Peyer's patch (tissue), 4 donors: ENCODE measurements at regions not wholly inside any gene's neighbourhood (a gene's known extent, or its start where the extent isn't known, plus 50 kb on each side); places are given as distances from the start of the nearest gene placed in this dataset.

Experiments
- CTCF ChIP-seq, 6 experiments: fragments of 450-650 bp in 4 of 6; fragments of 200-600 bp in 2 of 6; sonication (generic) in 1 of 6; IDR thresholded peaks; one replicate each; pipeline ENCODE4 v1.5.1; 2017 to 2019; ENCODE audit warnings: antibody characterized with exemption in 6 of 6, mild to moderate bottlenecking in 3 of 6, moderate library complexity in 1 of 6
- POLR2A ChIP-seq, 2 donors: fragments of 450-650 bp; IDR thresholded peaks; one replicate each; pipeline ENCODE4 v1.5.1; 2017; ENCODE audit warnings: antibody characterized with exemption in 2 of 2, mild to moderate bottlenecking in 2 of 2, moderate library complexity in 2 of 2

GRCh38 chr2:48116497-48116896 is 198.0 kb upstream of the FOXN2 start:
- TF ChIP-seq CTCF (IDR thresholded peaks at IDR 0.05) (no peak), POLR2A (IDR thresholded peaks at IDR 0.05) (no peak)
